Activated CD8-positive, alpha-beta T cell treated with anti-CD3 and anti-CD28 coated beads, Interleukin-2, amount 10 ng/mL, durations not matched to agents 7 days and 5 days (primary cell): ENCODE measurements at regions not wholly inside any gene's neighbourhood (a gene's known extent, or its start where the extent isn't known, plus 50 kb on each side); places are given as distances from the start of the nearest gene placed in this dataset.

Experiments used
- ATAC-seq: fragments of 150-1000 bp; cut with Tn5 transposase; one replicate; pipeline ENCODE4 v1.10.0; 2021; ENCODE audit warnings: moderate library complexity
- CTCF ChIA-PET: fragments of 350-600 bp; sonication (Branson Sonifier 250); formaldehyde crosslinking; loops from one replicate; lab custom pipeline; 2021; ENCODE audit warnings: antibody characterized with exemption; lab: Charles Lee
- POLR2A ChIA-PET: fragments of 350-600 bp; sonication (Branson Sonifier 250); formaldehyde crosslinking; loops from one replicate; lab custom pipeline; 2021; ENCODE audit warnings: antibody characterized with exemption; lab: Charles Lee
- DNase-seq: peaks from one replicate; pipeline ENCODE4 v3.0.0-alpha.2; 2020
- H3K27ac Mint-ChIP-seq: one replicate; pipeline ENCODE4 v1.8.0; 2021; ENCODE audit warnings: mild to moderate bottlenecking, mixed read lengths
- H3K27me3 Mint-ChIP-seq: one replicate; pipeline ENCODE4 v1.8.0; 2021; ENCODE audit warnings: low read depth, mixed read lengths
- H3K36me3 Mint-ChIP-seq: one replicate; pipeline ENCODE4 v1.8.0; 2021; ENCODE audit warnings: low read depth, mixed read lengths
- H3K4me1 Mint-ChIP-seq: one replicate; pipeline ENCODE4 v1.8.0; 2021; ENCODE audit warnings: low read depth, mixed read lengths
- H3K4me3 Mint-ChIP-seq: one replicate; pipeline ENCODE4 v1.8.0; 2021; ENCODE audit warnings: mild to moderate bottlenecking, mixed read lengths
- H3K9me3 Mint-ChIP-seq: one replicate; pipeline ENCODE4 v1.8.0; 2022; ENCODE audit warnings: mixed read lengths; ENCODE audit not compliant: insufficient read depth

- ChIA-PET POLR2A (no interaction called here), CTCF (no interaction called here)
- Mint-ChIP-seq H3K4me3 (no peak overlapping the region), H3K4me1 (no peaks in the 10 kb centered on the region), H3K27me3 (no peaks in the 10 kb centered on the region), H3K36me3 (no peaks in the 10 kb centered on the region), H3K27ac (no peak overlapping the region), H3K9me3 (no peaks in the 10 kb centered on the region)
- DNase-seq, result no peak
- ATAC-seq, result no peak
Measured at GRCh38 chr2:238694922-238695321, 153.0 kb upstream of the TWIST2 start.

GRCh38 chr2:238695538-238695937 lies 152.3 kb upstream of the TWIST2 start:
- no peaks in the 10 kb centered on the region for H3K9me3 Mint-ChIP-seq
- POLR2A ChIA-PET, result no interaction called here

GRCh38 chr2:238696331-238696730 lies 151.6 kb upstream of the TWIST2 start:
- DNase-seq, result no peak
- no peak for ATAC-seq
- H3K4me3 Mint-ChIP-seq, result no peak overlapping the region
- no peak overlapping the region for H3K27ac Mint-ChIP-seq
- no peaks in the 10 kb centered on the region for H3K36me3 Mint-ChIP-seq
- H3K4me1 Mint-ChIP-seq, result no peaks in the 10 kb centered on the region
- ChIA-PET POLR2A (no interaction called here), CTCF (no interaction called here)
- H3K27me3 Mint-ChIP-seq, result no peaks in the 10 kb centered on the region
- H3K9me3 Mint-ChIP-seq, result no peaks in the 10 kb centered on the region

More at GRCh38 chr2:238695538-238695937, 152.3 kb upstream of the TWIST2 start:
- Mint-ChIP-seq H3K27me3 (no peaks in the 10 kb centered on the region), H3K4me3 (no peak overlapping the region), H3K27ac (no peak overlapping the region), H3K4me1 (no peaks in the 10 kb centered on the region), H3K36me3 (no peaks in the 10 kb centered on the region)
- no peak for ATAC-seq
- CTCF ChIA-PET, result no interaction called here
- DNase-seq, result no peak

- DNase-seq, result no peak
- ATAC-seq, result no peak
- Mint-ChIP-seq H3K27ac (no peak overlapping the region), H3K4me1 (no peaks in the 10 kb centered on the region), H3K27me3 (no peaks in the 10 kb centered on the region), H3K4me3 (no peak overlapping the region), H3K9me3 (no peaks in the 10 kb centered on the region), H3K36me3 (no peaks in the 10 kb centered on the region)
- POLR2A ChIA-PET, result no interaction called here
- CTCF ChIA-PET, result no interaction called here
Measured at GRCh38 chr2:238696786-238697185, 151.1 kb upstream of the TWIST2 start.

- DNase-seq (no peak), ATAC-seq (no peak)
- POLR2A ChIA-PET, result no interaction called here
- no peaks in the 10 kb centered on the region for H3K4me1 Mint-ChIP-seq
- CTCF ChIA-PET, result no interaction called here
- no peak overlapping the region for H3K27ac Mint-ChIP-seq
- no peaks in the 10 kb centered on the region for H3K27me3 Mint-ChIP-seq
- no peaks in the 10 kb centered on the region for H3K9me3 Mint-ChIP-seq
- H3K36me3 Mint-ChIP-seq, result no peaks in the 10 kb centered on the region
- H3K4me3 Mint-ChIP-seq, result no peak overlapping the region
Measured at GRCh38 chr2:238697193-238698071, 150.5 kb upstream of the TWIST2 start.

- H3K4me1 Mint-ChIP-seq, result no peaks in the 10 kb centered on the region
- H3K27me3 Mint-ChIP-seq, result no peaks in the 10 kb centered on the region
- ATAC-seq, result no peak
- no peaks in the 10 kb centered on the region for H3K9me3 Mint-ChIP-seq
- ChIA-PET POLR2A (no interaction called here), CTCF (no interaction called here)
- no peak for DNase-seq
- no peaks in the 10 kb centered on the region for H3K36me3 Mint-ChIP-seq
- no peak overlapping the region for H3K27ac Mint-ChIP-seq
- no peak overlapping the region for H3K4me3 Mint-ChIP-seq
Measured at GRCh38 chr2:238698072-238698352, 149.9 kb upstream of the TWIST2 start.

GRCh38 chr2:238698451-238699306 lies 149.2 kb upstream of the TWIST2 start:
- Mint-ChIP-seq H3K36me3 (no peaks in the 10 kb centered on the region), H3K27me3 (no peaks in the 10 kb centered on the region), H3K4me1 (no peaks in the 10 kb centered on the region), H3K27ac (no peak overlapping the region), H3K9me3 (no peaks in the 10 kb centered on the region), H3K4me3 (no peak overlapping the region)
- ATAC-seq, result no peak
- CTCF ChIA-PET, result no interaction called here
- POLR2A ChIA-PET, result no interaction called here
- no peak for DNase-seq

- H3K4me3 Mint-ChIP-seq, result no peak overlapping the region
- H3K9me3 Mint-ChIP-seq, result no peaks in the 10 kb centered on the region
- no peaks in the 10 kb centered on the region for H3K4me1 Mint-ChIP-seq
- CTCF ChIA-PET, result no interaction called here
- no peak overlapping the region for H3K27ac Mint-ChIP-seq
- H3K36me3 Mint-ChIP-seq, result no peaks in the 10 kb centered on the region
- POLR2A ChIA-PET, result no interaction called here
- ATAC-seq (no peak), DNase-seq (no peak)
- no peaks in the 10 kb centered on the region for H3K27me3 Mint-ChIP-seq
Measured at GRCh38 chr2:238699307-238700116, 148.4 kb upstream of the TWIST2 start.

GRCh38 chr2:238700117-238700457 lies 147.8 kb upstream of the TWIST2 start:
- ChIA-PET POLR2A (no interaction called here), CTCF (no interaction called here)
- H3K9me3 Mint-ChIP-seq, result no peaks in the 10 kb centered on the region
- no peak overlapping the region for H3K27ac Mint-ChIP-seq
- H3K27me3 Mint-ChIP-seq, result no peaks in the 10 kb centered on the region
- H3K4me3 Mint-ChIP-seq, result no peak overlapping the region
- H3K4me1 Mint-ChIP-seq, result no peaks in the 10 kb centered on the region
- ATAC-seq (no peak), DNase-seq (no peak)
- no peaks in the 10 kb centered on the region for H3K36me3 Mint-ChIP-seq

GRCh38 chr2:238700506-238701340 lies 147.2 kb upstream of the TWIST2 start:
- DNase-seq, result no peak
- CTCF ChIA-PET, result interaction anchor here (1.5 kb wide), 1 partner anchor 22 kb away, joined by 3 read pairs; no protein-coding TSS in a partner anchor
- POLR2A ChIA-PET, result no interaction called here
- Mint-ChIP-seq H3K27me3 (no peaks in the 10 kb centered on the region), H3K4me1 (no peaks in the 10 kb centered on the region), H3K36me3 (no peaks in the 10 kb centered on the region), H3K27ac (no peak overlapping the region), H3K9me3 (no peaks in the 10 kb centered on the region), H3K4me3 (no peak overlapping the region)
- no peak for ATAC-seq
